ENCODE measurements at regions not wholly inside any gene's neighbourhood (a gene's known extent, or its start where the extent isn't known, plus 50 kb on each side); places are given as distances from the start of the nearest gene placed in this dataset.

GRCh38 chr3:27545061-27545460 lies 60.9 kb upstream of the SLC4A7 start:
- TF ChIP-seq CTCF (IDR thresholded peaks at IDR 0.05; ENCODE audit: insufficient read depth, low read length, poor library complexity, severe bottlenecking) = no peak
- no peak for TF ChIP-seq EZH2phosphoT487 (conservative IDR thresholded peaks at IDR 0.05; ENCODE audit: low read length)

All from SU-DHL-6 (cell line).